CD14-positive monocyte (primary cell): ENCODE measurements at regions not wholly inside any gene's neighbourhood (a gene's known extent, or its start where the extent isn't known, plus 50 kb on each side); places are given as distances from the start of the nearest gene placed in this dataset.
A peak's percentile ranks its signal among the peaks of the same experiment; 100 is the strongest.

ENCODE experiments used
- DNase-seq, 3 donors: peaks; one replicate each; pipeline ENCODE4 v3.0.0-alpha.2; 2011 to 2022
- H2AFZ ChIP-seq: 2 replicates; pipeline ENCODE4 v1.6.0; 2012; ENCODE audit warnings: mild to moderate bottlenecking, low read depth, low read length, inconsistent platforms; ENCODE audit not compliant: insufficient read depth, poor library complexity, severe bottlenecking
- H3K27ac ChIP-seq, 2 donors: 1 replicate in 1 of 2; 2 replicates in 1 of 2; pipeline ENCODE4 v1.5.1; 2012 to 2013; ENCODE audit warnings: low read length in 2 of 2, control low read depth in 1 of 2, inconsistent platforms in 1 of 2, low read depth in 1 of 2, mild to moderate bottlenecking in 1 of 2
- H3K27me3 ChIP-seq, 2 donors: one replicate each; pipeline versions ENCODE4 v1.6.0 to v1.6.1; 2011 to 2013; ENCODE audit warnings: low read length in 2 of 2; ENCODE audit not compliant: control insufficient read depth in 2 of 2, insufficient read depth in 2 of 2
- H3K36me3 ChIP-seq, 2 donors: replicated peaks in 1 of 2; 1 replicate in 1 of 2; 2 replicates in 1 of 2; pipeline versions ENCODE4 v1.5.1 to v1.6.1; 2012 to 2013; ENCODE audit warnings: low read length in 2 of 2, control low read depth in 1 of 2, inconsistent platforms in 1 of 2, mild to moderate bottlenecking in 1 of 2; ENCODE audit not compliant: insufficient read depth in 2 of 2, control insufficient read depth in 1 of 2
- H3K4me1 ChIP-seq, 2 donors: 1 replicate in 1 of 2; 2 replicates in 1 of 2; pipeline versions ENCODE4 v1.5.1 to v1.6.1; 2012 to 2013; ENCODE audit warnings: low read length in 2 of 2, control low read depth in 1 of 2, inconsistent platforms in 1 of 2, mild to moderate bottlenecking in 1 of 2, moderate library complexity in 1 of 2; ENCODE audit not compliant: insufficient read depth in 2 of 2, control insufficient read depth in 1 of 2
- H3K4me2 ChIP-seq: replicated peaks from 2 replicates; pipeline ENCODE3; 2012; ENCODE audit warnings: low read length, moderate library complexity, mild to moderate bottlenecking; ENCODE audit not compliant: poor library complexity, severe bottlenecking; ENCODE audit errors: extremely low read depth
- H3K4me3 ChIP-seq, 3 experiments: fragments of 200-600 bp in 1 of 3; sonication (generic) in 1 of 3; replicated peaks in 1 of 3; 1 replicate in 2 of 3; 2 replicates in 1 of 3; pipeline ENCODE4 v1.5.1; 2011 to 2013; ENCODE audit warnings: low read length in 3 of 3, mild to moderate bottlenecking in 3 of 3, control low read depth in 2 of 3, low read depth in 2 of 3, inconsistent platforms in 1 of 3, moderate library complexity in 1 of 3
- H3K79me2 ChIP-seq: 2 replicates; pipeline ENCODE4 v1.6.0; 2012; ENCODE audit warnings: mild to moderate bottlenecking, control low read depth, inconsistent platforms, low read length, moderate library complexity; ENCODE audit not compliant: insufficient read depth
- H3K9ac ChIP-seq: 2 replicates; pipeline ENCODE4 v1.6.0; 2017; ENCODE audit warnings: low read length, mild to moderate bottlenecking; ENCODE audit not compliant: insufficient read depth, poor library complexity, severe bottlenecking
- H3K9me3 ChIP-seq, 2 donors: replicated peaks in 1 of 2; 1 replicate in 1 of 2; 2 replicates in 1 of 2; pipeline versions ENCODE4 v1.5.1 to v1.6.1; 2012 to 2013; ENCODE audit warnings: low read length in 2 of 2, control low read depth in 1 of 2; ENCODE audit not compliant: control insufficient read depth in 1 of 2, insufficient read depth in 1 of 2
- H4K20me1 ChIP-seq: 2 replicates; pipeline ENCODE4 v1.6.0; 2012; ENCODE audit warnings: mild to moderate bottlenecking, low read length, control low read depth, moderate library complexity; ENCODE audit not compliant: insufficient read depth
- H3K27ac Mint-ChIP-seq, 7 donors: one replicate each; pipeline ENCODE4 v1.8.0; 2020; ENCODE audit warnings: mild to moderate bottlenecking in 7 of 7, mixed read lengths in 7 of 7, moderate library complexity in 6 of 7, inconsistent platforms in 2 of 7
- H3K27me3 Mint-ChIP-seq, 3 donors: one replicate each; pipeline ENCODE4 v1.8.0; 2021 to 2022; ENCODE audit warnings: low read depth in 3 of 3, mild to moderate bottlenecking in 3 of 3, mixed read lengths in 3 of 3, moderate library complexity in 3 of 3, inconsistent platforms in 1 of 3
- H3K36me3 Mint-ChIP-seq, 2 donors: one replicate each; pipeline ENCODE4 v1.8.0; 2020; ENCODE audit warnings: mixed read lengths in 2 of 2, inconsistent platforms in 1 of 2, mild to moderate bottlenecking in 1 of 2
- H3K4me1 Mint-ChIP-seq: one replicate; pipeline ENCODE4 v1.8.0; 2020; ENCODE audit warnings: mild to moderate bottlenecking, mixed read lengths
- H3K4me3 Mint-ChIP-seq, 2 donors: one replicate each; pipeline ENCODE4 v1.8.0; 2020; ENCODE audit warnings: mild to moderate bottlenecking in 2 of 2, mixed read lengths in 2 of 2, moderate library complexity in 1 of 2
- H3K9me3 Mint-ChIP-seq, 7 donors: one replicate each; pipeline ENCODE4 v1.8.0; 2020 to 2022; ENCODE audit warnings: mixed read lengths in 7 of 7, mild to moderate bottlenecking in 6 of 7, moderate library complexity in 6 of 7, inconsistent platforms in 2 of 7
- CTCF ChIP-seq: fragments of 200-600 bp; IDR thresholded peaks from one replicate; pipeline ENCODE4 v1.8.0; 2022; ENCODE audit warnings: antibody characterized with exemption, mild to moderate bottlenecking
- WGBS: methylation state at CpG from one replicate; pipeline ENCODE4 v1.1.5; 2013; ENCODE audit warnings: missing lambda C conversion rate; ENCODE audit not compliant: insufficient coverage; 5-methylcytosine and 5-hydroxymethylcytosine counted together
- intact Hi-C, 2 donors: fragments of 100-400 bp; cut with micrococcal nuclease; formaldehyde crosslinking; loops; one replicate each; pipeline versions ENCODE4 v1.15.0 to v1.15.1; 2023

DNA sequence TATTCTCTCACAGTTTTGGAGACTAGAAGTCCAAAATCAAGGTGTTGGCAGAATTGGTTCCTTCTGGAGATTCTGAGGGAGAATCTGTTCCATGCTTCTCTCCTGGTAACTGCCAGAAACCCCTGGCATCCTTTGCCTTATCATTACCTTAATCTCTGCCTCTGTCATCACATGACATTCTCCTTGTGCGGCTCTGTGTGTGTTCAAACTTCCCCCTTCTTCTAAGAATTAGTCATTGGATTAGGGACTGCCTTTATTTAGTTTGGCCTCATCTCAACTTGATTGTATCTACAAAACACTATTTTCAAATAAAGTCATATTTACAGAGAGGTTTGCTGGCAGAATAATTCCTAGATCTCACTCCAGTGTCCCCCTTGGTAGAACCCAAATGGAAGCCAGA, 68.9 kb downstream of the ZNF641 start:
- Mint-ChIP-seq H3K27me3 (no peaks in the 10 kb centered on the region), H3K4me1 (peaks cover 83% of the 10 kb centered on the region), H3K27ac (peak overlapping the region in 6 of 7 donors; percentile 30 to 94 (median 86)), H3K4me3 (no peak overlapping the region), H3K36me3 (peaks cover 0 to 4% of the 10 kb centered on the region in 2 donors), H3K9me3 (peaks cover 0 to 6% (median under 1%) of the 10 kb centered on the region in 7 donors)
- WGBS = no CpG with 5 or more reads among the region's 1 CpG
- H2AFZ ChIP-seq = no peak overlapping the region
- intact Hi-C loops = loop anchor here (10.0 kb wide), 2 partner anchors 63 to 67 kb away; no protein-coding TSS in a partner anchor
- no peak overlapping the region for H3K4me2 ChIP-seq
- no peaks in the 10 kb centered on the region for H3K9me3 ChIP-seq
- H3K9ac ChIP-seq = no peak overlapping the region
- TF ChIP-seq CTCF = no peak
- H3K79me2 ChIP-seq = no peaks in the 10 kb centered on the region
- H3K27ac ChIP-seq = peak overlapping the region; percentile 68 to 76
- H4K20me1 ChIP-seq = no peaks in the 10 kb centered on the region
- H3K4me3 ChIP-seq = no peak overlapping the region
- no peaks in the 10 kb centered on the region for H3K36me3 ChIP-seq
- no peaks in the 10 kb centered on the region for H3K27me3 ChIP-seq
- peak in 2 of 3 donors; percentile 30 to 59 for DNase-seq
- peaks cover 81 to 84% of the 10 kb centered on the region in 2 donors for H3K4me1 ChIP-seq

- TF ChIP-seq CTCF = no peak
- H3K9me3 Mint-ChIP-seq = peaks cover 7 to 17% (median 11%) of the 10 kb centered on the region in 7 donors
- Histone ChIP-seq H3K36me3 (no peaks in the 10 kb centered on the region), H3K9me3 (peaks cover 0 to 7% of the 10 kb centered on the region in 2 donors), H2AFZ (no peak overlapping the region), H3K27ac (peak overlapping the region; percentile 32 to 80), H4K20me1 (no peaks in the 10 kb centered on the region), H3K4me1 (peaks cover 71 to 72% of the 10 kb centered on the region in 2 donors), H3K4me2 (no peak overlapping the region), H3K27me3 (no peaks in the 10 kb centered on the region), H3K9ac (no peak overlapping the region), H3K4me3 (no peak overlapping the region), H3K79me2 (no peaks in the 10 kb centered on the region)
- no peak overlapping the region for H3K4me3 Mint-ChIP-seq
- DNase-seq = no peak
- peaks cover 3 to 11% of the 10 kb centered on the region in 2 donors for H3K36me3 Mint-ChIP-seq
- WGBS = no CpG with 5 or more reads among the region's 5 CpGs
- peaks cover 78% of the 10 kb centered on the region for H3K4me1 Mint-ChIP-seq
- H3K27me3 Mint-ChIP-seq = peaks cover 0 to 2% (median 0%) of the 10 kb centered on the region in 3 donors
- peak overlapping the region in 4 of 7 donors; percentile 85 to 98 (median 95) for H3K27ac Mint-ChIP-seq
- intact Hi-C loops = loop anchor here (10.0 kb wide), 2 partner anchors 64 to 66 kb away; no protein-coding TSS in a partner anchor
Measured at GRCh38 chr12:48280572-48280971, 70.1 kb downstream of the ZNF641 start.
